Spleen (tissue), 7 donors: ENCODE measurements at regions not wholly inside any gene's neighbourhood (a gene's known extent, or its start where the extent isn't known, plus 50 kb on each side); places are given as distances from the start of the nearest gene placed in this dataset.

Experiments used
- CTCF ChIP-seq, 11 experiments: fragments of 200-600 bp in 7 of 11; fragments of 450-650 bp in 4 of 11; sonication (generic) in 4 of 11; IDR thresholded peaks in 8 of 11; conservative IDR thresholded peaks in 3 of 11; 1 replicate in 7 of 11; 2 replicates in 4 of 11; pipeline versions ENCODE4 v1.4.0 to v1.8.0; 2016 to 2021; ENCODE audit warnings: antibody characterized with exemption in 11 of 11, inconsistent platforms in 4 of 11, mild to moderate bottlenecking in 1 of 11
- POLR2A ChIP-seq, 3 donors: fragments of 450-650 bp; IDR thresholded peaks; one replicate each; pipeline ENCODE4 v1.5.1; 2017; ENCODE audit warnings: antibody characterized with exemption in 3 of 3, mild to moderate bottlenecking in 1 of 3
- POLR2AphosphoS5 ChIP-seq, 3 donors: sonication (generic); formaldehyde crosslinking; IDR thresholded peaks; one replicate each; pipeline ENCODE4 v1.5.1; 2017; ENCODE audit warnings: antibody characterized with exemption in 3 of 3
- donor health status: DM: no; HTN: no; CAD: no; lungs with moderate emphysema.
- donor health status: DM: no; HTN: no; CAD: no.
- donor health status: DM: no; HTN: no; CAD: no.

DNA sequence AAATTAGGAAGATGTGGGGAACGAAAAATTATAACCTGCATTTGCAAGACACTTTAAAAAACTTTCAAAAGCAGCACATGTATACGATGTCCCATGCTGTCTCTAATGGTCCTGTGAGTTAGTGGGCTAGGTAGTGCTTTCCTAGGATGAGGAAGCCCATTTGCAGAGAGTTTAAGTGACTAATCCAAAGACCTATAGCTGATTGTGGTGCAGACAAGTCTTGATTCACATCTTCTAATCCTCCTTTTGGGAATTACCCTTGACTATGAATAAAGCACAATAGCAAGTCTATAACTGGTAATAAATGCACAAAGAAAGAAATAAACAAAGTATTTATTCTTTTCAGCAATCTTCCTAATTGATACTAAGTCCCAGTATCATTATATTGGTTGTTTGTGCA, 234.6 kb upstream of the FANCL start:
- TF ChIP-seq CTCF (IDR thresholded peaks at IDR 0.05 in 8 of 11, conservative IDR thresholded peaks at IDR 0.05 in 3 of 11), result no peak
- no peak for TF ChIP-seq POLR2A (IDR thresholded peaks at IDR 0.05)
- no peak for TF ChIP-seq POLR2AphosphoS5 (IDR thresholded peaks at IDR 0.05)
